B cell (primary cell): ENCODE measurements at regions not wholly inside any gene's neighbourhood (a gene's known extent, or its start where the extent isn't known, plus 50 kb on each side); places are given as distances from the start of the nearest gene placed in this dataset.

Experiments
- ATAC-seq: fragments of 200-7000 bp; cut with Tn5 transposase; one replicate; pipeline ENCODE4 v1.10.0; 2021; ENCODE audit warnings: low read depth, mild to moderate bottlenecking, moderate number of reproducible peaks, moderate library complexity
- CTCF ChIA-PET: fragments of 350-600 bp; sonication (Branson Sonifier 250); formaldehyde crosslinking; loops from one replicate; lab custom pipeline; 2021; ENCODE audit warnings: antibody characterized with exemption, inconsistent platforms; lab: Charles Lee
- POLR2A ChIA-PET: fragments of 350-600 bp; sonication (Branson Sonifier 250); formaldehyde crosslinking; loops from one replicate; lab custom pipeline; 2021; ENCODE audit warnings: antibody characterized with exemption; lab: Charles Lee
- DNase-seq: peaks from one replicate; pipeline ENCODE4 v3.0.0; 2013
- H2AFZ ChIP-seq: 2 replicates; pipeline ENCODE4 v1.6.1; 2012; ENCODE audit warnings: mild to moderate bottlenecking, low read depth, low read length; ENCODE audit not compliant: insufficient read depth, poor library complexity, severe bottlenecking
- H3K27ac ChIP-seq, 2 donors: 1 replicate in 1 of 2; 2 replicates in 1 of 2; pipeline ENCODE4 v1.5.1; 2012 to 2013; ENCODE audit warnings: low read length in 2 of 2, mild to moderate bottlenecking in 2 of 2, moderate library complexity in 1 of 2
- H3K27me3 ChIP-seq, 4 experiments: fragments of 200-600 bp in 1 of 4; sonication (generic) in 1 of 4; replicated peaks in 1 of 4; 1 replicate in 2 of 4; 2 replicates in 2 of 4; pipeline versions ENCODE4 v1.6.1 to v1.7.0; 2013 to 2016; ENCODE audit warnings: low read length in 3 of 4, mild to moderate bottlenecking in 2 of 4, mixed read lengths in 1 of 4, moderate library complexity in 1 of 4; ENCODE audit not compliant: insufficient read depth in 4 of 4, control insufficient read depth in 3 of 4; ENCODE audit errors: control extremely low read depth in 1 of 4
- H3K36me3 ChIP-seq, 2 experiments: replicated peaks in 1 of 2; 1 replicate in 1 of 2; 2 replicates in 1 of 2; pipeline versions ENCODE4 v1.6.1 to v1.7.1; 2013; ENCODE audit warnings: low read length in 1 of 2; ENCODE audit not compliant: insufficient read depth in 2 of 2, control insufficient read depth in 1 of 2; ENCODE audit errors: control extremely low read depth in 1 of 2, extremely low read depth in 1 of 2
- H3K4me1 ChIP-seq, 2 donors: fragments of 200-600 bp in 1 of 2; sonication (generic) in 1 of 2; 1 replicate in 1 of 2; 2 replicates in 1 of 2; pipeline versions ENCODE4 v1.5.1 to v1.6.1; 2013 to 2017; ENCODE audit warnings: low read length in 2 of 2; ENCODE audit not compliant: control insufficient read depth in 2 of 2, insufficient read depth in 2 of 2
- H3K4me2 ChIP-seq: replicated peaks from 2 replicates; pipeline ENCODE3; 2012; ENCODE audit warnings: mild to moderate bottlenecking, low read depth, low read length; ENCODE audit not compliant: poor library complexity, severe bottlenecking
- H3K4me3 ChIP-seq, 5 experiments: fragments of 200-600 bp in 1 of 5; sonication (generic) in 1 of 5; 1 replicate in 3 of 5; 2 replicates in 2 of 5; pipeline versions ENCODE4 v1.5.1 to v1.7.0; 2011 to 2016; ENCODE audit warnings: low read length in 4 of 5, mild to moderate bottlenecking in 4 of 5, low read depth in 2 of 5, control low read depth in 1 of 5, moderate library complexity in 1 of 5; ENCODE audit not compliant: insufficient read depth in 1 of 5; ENCODE audit errors: control extremely low read depth in 1 of 5, extremely low read depth in 1 of 5
- H3K79me2 ChIP-seq: fragments of 200-600 bp; sonication (generic); one replicate; pipeline ENCODE4 v1.6.0; 2016; ENCODE audit warnings: low read length; ENCODE audit not compliant: control insufficient read depth, insufficient read depth
- H3K9ac ChIP-seq: fragments of 200-600 bp; sonication (generic); 2 replicates; pipeline ENCODE4 v1.6.1; 2017; ENCODE audit warnings: mild to moderate bottlenecking, low read length, moderate library complexity
- H3K9me3 ChIP-seq, 3 donors: one replicate each; pipeline versions ENCODE4 v1.6.1 to v1.7.1; 2013; ENCODE audit warnings: low read length in 2 of 3; ENCODE audit not compliant: control insufficient read depth in 2 of 3, insufficient read depth in 1 of 3; ENCODE audit errors: control extremely low read depth in 1 of 3
- H4K20me1 ChIP-seq: 2 replicates; pipeline ENCODE4 v1.6.0; 2012; ENCODE audit warnings: mild to moderate bottlenecking, low read length; ENCODE audit not compliant: insufficient read depth, control insufficient read depth, poor library complexity, severe bottlenecking
- H3K27ac Mint-ChIP-seq: one replicate; pipeline ENCODE4 v1.8.0; 2021; ENCODE audit warnings: mixed read lengths
- H3K27me3 Mint-ChIP-seq: one replicate; pipeline ENCODE4 v1.8.0; 2021; ENCODE audit warnings: mixed read lengths
- H3K4me1 Mint-ChIP-seq: one replicate; pipeline ENCODE4 v1.8.0; 2021; ENCODE audit warnings: mixed read lengths
- H3K4me3 Mint-ChIP-seq: one replicate; pipeline ENCODE4 v1.8.0; 2021; ENCODE audit warnings: mixed read lengths
- H3K9me3 Mint-ChIP-seq: one replicate; pipeline ENCODE4 v1.8.0; 2022; ENCODE audit warnings: mixed read lengths; ENCODE audit not compliant: insufficient read depth
- EZH2 ChIP-seq: IDR thresholded peaks from 2 replicates; pipeline ENCODE4 v1.6.1; 2012; ENCODE audit warnings: borderline replicate concordance, low read depth, mild to moderate bottlenecking, moderate library complexity, low read length; ENCODE audit not compliant: insufficient read depth, poor library complexity, severe bottlenecking
- whole genome bisulfite sequencing: methylation state at CpG from one replicate; pipeline ENCODE4 v1.1.5; 2013; ENCODE audit warnings: missing lambda C conversion rate; ENCODE audit not compliant: insufficient coverage; 5-methylcytosine and 5-hydroxymethylcytosine counted together
- intact Hi-C: fragments of 100-400 bp; cut with micrococcal nuclease; formaldehyde crosslinking; loops from one replicate; pipeline ENCODE4 v1.10.0; 2022
- TF ChIP-seq, protein P1 (sequence below): fragments of 200-600 bp; IDR thresholded peaks from one replicate; pipeline ENCODE4 v1.8.0; 2022; ENCODE audit warnings: antibody characterized with exemption, mild to moderate bottlenecking

DNA sequence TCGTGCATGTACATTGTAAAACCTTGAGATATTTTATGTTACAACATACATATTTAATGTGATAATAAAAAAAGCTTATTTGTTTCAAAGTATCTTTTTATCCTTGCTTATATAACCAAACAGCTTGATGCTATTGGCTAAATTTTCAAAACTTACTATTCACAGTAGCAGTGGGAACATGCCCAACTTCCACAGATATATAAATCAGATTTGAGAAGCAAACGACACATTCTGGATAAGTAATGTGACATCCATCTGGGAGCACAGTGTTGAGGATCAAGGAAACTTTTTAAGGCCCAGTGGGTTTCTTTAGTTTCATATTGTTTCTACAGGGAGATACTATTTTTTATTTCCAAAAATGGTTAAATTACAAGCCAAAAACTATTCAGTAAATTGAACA lies 350.7 kb downstream of the SEC23A start:
- POLR2A ChIA-PET = no interaction called here
- Mint-ChIP-seq H3K9me3 (no peaks in the 10 kb centered on the region), H3K27ac (no peak overlapping the region), H3K4me1 (no peaks in the 10 kb centered on the region), H3K4me3 (no peak overlapping the region), H3K27me3 (no peaks in the 10 kb centered on the region)
- no peak overlapping the region for H3K9ac ChIP-seq
- H3K4me1 ChIP-seq = no peaks in the 10 kb centered on the region
- H3K4me2 ChIP-seq = no peak overlapping the region
- intact Hi-C loops = no loop called here
- no peak for DNase-seq
- no peaks in the 10 kb centered on the region for H3K9me3 ChIP-seq
- no peak overlapping the region for H2AFZ ChIP-seq
- no CpG with 5 or more reads among the region's 2 CpGs for WGBS
- TF ChIP-seq EZH2 = no peak
- TF ChIP-seq, protein P1, sequence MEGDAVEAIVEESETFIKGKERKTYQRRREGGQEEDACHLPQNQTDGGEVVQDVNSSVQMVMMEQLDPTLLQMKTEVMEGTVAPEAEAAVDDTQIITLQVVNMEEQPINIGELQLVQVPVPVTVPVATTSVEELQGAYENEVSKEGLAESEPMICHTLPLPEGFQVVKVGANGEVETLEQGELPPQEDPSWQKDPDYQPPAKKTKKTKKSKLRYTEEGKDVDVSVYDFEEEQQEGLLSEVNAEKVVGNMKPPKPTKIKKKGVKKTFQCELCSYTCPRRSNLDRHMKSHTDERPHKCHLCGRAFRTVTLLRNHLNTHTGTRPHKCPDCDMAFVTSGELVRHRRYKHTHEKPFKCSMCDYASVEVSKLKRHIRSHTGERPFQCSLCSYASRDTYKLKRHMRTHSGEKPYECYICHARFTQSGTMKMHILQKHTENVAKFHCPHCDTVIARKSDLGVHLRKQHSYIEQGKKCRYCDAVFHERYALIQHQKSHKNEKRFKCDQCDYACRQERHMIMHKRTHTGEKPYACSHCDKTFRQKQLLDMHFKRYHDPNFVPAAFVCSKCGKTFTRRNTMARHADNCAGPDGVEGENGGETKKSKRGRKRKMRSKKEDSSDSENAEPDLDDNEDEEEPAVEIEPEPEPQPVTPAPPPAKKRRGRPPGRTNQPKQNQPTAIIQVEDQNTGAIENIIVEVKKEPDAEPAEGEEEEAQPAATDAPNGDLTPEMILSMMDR = no peak
- no peaks in the 10 kb centered on the region for H3K79me2 ChIP-seq
- H3K27me3 ChIP-seq = no peaks in the 10 kb centered on the region
- CTCF ChIA-PET = interaction anchor here (0.5 kb wide), 1 partner anchor 914 kb away, joined by 3 read pairs; no protein-coding TSS in a partner anchor
- H4K20me1 ChIP-seq = no peaks in the 10 kb centered on the region
- no peak overlapping the region for H3K27ac ChIP-seq
- H3K4me3 ChIP-seq = no peak overlapping the region
- H3K36me3 ChIP-seq = no peaks in the 10 kb centered on the region
- ATAC-seq = no peak

- H3K9ac ChIP-seq = no peak overlapping the region
- intact Hi-C loops = no loop called here
- no peaks in the 10 kb centered on the region for H3K36me3 ChIP-seq
- no peaks in the 10 kb centered on the region for H3K9me3 Mint-ChIP-seq
- H3K4me2 ChIP-seq = no peak overlapping the region
- H3K4me3 ChIP-seq = no peak overlapping the region
- no peak overlapping the region for H3K27ac ChIP-seq
- no peaks in the 10 kb centered on the region for H3K4me1 ChIP-seq
- no peaks in the 10 kb centered on the region for H3K27me3 Mint-ChIP-seq
- CTCF ChIA-PET = no interaction called here
- H3K9me3 ChIP-seq = no peaks in the 10 kb centered on the region
- ATAC-seq (no peak), DNase-seq (no peak)
- no peak overlapping the region for H2AFZ ChIP-seq
- H3K4me3 Mint-ChIP-seq = no peak overlapping the region
- no peaks in the 10 kb centered on the region for H3K27me3 ChIP-seq
- TF ChIP-seq, protein P1 = no peak
- no peak for TF ChIP-seq EZH2
- no peaks in the 10 kb centered on the region for H3K79me2 ChIP-seq
- H4K20me1 ChIP-seq = no peaks in the 10 kb centered on the region
- H3K27ac Mint-ChIP-seq = no peak overlapping the region
- H3K4me1 Mint-ChIP-seq = no peaks in the 10 kb centered on the region
- POLR2A ChIA-PET = no interaction called here
Measured at GRCh38 chr14:38751459-38751858, 351.6 kb downstream of the SEC23A start.
